GM21717 (cell line): ENCODE measurements at regions not wholly inside any gene's neighbourhood (a gene's known extent, or its start where the extent isn't known, plus 50 kb on each side); places are given as distances from the start of the nearest gene placed in this dataset.

Source experiments
- ATAC-seq: cut with Tn5 transposase; IDR thresholded peaks from one replicate; pipeline ENCODE4 v1.9.1; 2021; ENCODE audit warnings: mild to moderate bottlenecking, moderate library complexity; ENCODE audit not compliant: unreplicated experiment

- no peak for ATAC-seq
These were observed 95.1 kb upstream of the CD180 start for GRCh38 chr5:67291671-67292070.

- ATAC-seq: no peak
These were observed 94.5 kb upstream of the CD180 start for GRCh38 chr5:67291066-67291465.

- ATAC-seq: no peak
These were observed 94.1 kb upstream of the CD180 start for GRCh38 chr5:67290655-67291054.

GRCh38 chr5:67289763-67290521 is 93.3 kb upstream of the CD180 start:
- ATAC-seq: no peak

GRCh38 chr5:67287510-67288268 is 91.1 kb upstream of the CD180 start:
- no peak for ATAC-seq

- ATAC-seq: no peak
These were observed 89.4 kb upstream of the CD180 start for GRCh38 chr5:67286006-67286405.

GRCh38 chr5:67283988-67284487 is 87.4 kb upstream of the CD180 start:
- ATAC-seq: no peak

- no peak for ATAC-seq
These were observed 86.8 kb upstream of the CD180 start for GRCh38 chr5:67283275-67283987.

GRCh38 chr5:67281874-67282273 is 85.3 kb upstream of the CD180 start:
- no peak for ATAC-seq

- ATAC-seq: no peak
These were observed 77.2 kb upstream of the CD180 start for GRCh38 chr5:67273689-67274356.

- no peak for ATAC-seq
These were observed 76.0 kb upstream of the CD180 start for GRCh38 chr5:67272453-67273130.

- no peak for ATAC-seq
These were observed 71.8 kb upstream of the CD180 start for GRCh38 chr5:67268231-67269021.

- ATAC-seq: no peak
These were observed 71.1 kb upstream of the CD180 start for GRCh38 chr5:67267512-67268216.

- no peak for ATAC-seq
These were observed 70.2 kb upstream of the CD180 start for GRCh38 chr5:67266654-67267350.

- ATAC-seq: no peak
These were observed 69.4 kb upstream of the CD180 start for GRCh38 chr5:67265951-67266350.

- ATAC-seq: no peak
These were observed 67.2 kb upstream of the CD180 start for GRCh38 chr5:67263656-67264408.

GRCh38 chr5:67262956-67263355 is 66.4 kb upstream of the CD180 start:
- no peak for ATAC-seq

- ATAC-seq: no peak
These were observed 65.6 kb upstream of the CD180 start for GRCh38 chr5:67262206-67262605.
